DMS53 treated with DMSO at 0.1 percent for 48 hours (cell line): ENCODE measurements at regions not wholly inside any gene's neighbourhood (a gene's known extent, or its start where the extent isn't known, plus 50 kb on each side); places are given as distances from the start of the nearest gene placed in this dataset.

Source experiments
- DNase-seq: peaks from one replicate; lab custom pipeline; 2025; ENCODE audit not compliant: unreplicated experiment; lab: John Stamatoyannopoulos, UW

DNA sequence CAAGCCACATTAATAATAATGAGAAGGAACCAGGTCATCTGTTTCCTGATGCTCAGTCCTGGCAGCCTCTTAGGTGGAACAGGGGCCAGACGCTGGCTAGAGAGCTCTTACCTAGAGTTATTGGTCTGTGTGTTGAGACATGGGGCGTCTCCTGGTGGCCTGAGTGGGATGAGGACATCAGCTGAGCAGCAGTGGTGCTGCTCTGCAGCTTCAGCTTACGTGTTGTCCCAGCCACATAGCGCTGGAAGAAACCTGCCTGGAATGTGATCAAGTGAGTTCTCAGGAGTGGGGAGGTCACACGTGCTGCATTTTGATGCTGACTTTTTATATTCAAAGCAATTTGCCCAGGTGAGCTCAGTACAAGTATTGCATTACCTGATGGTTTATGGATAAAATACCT lies 355.4 kb downstream of the CDH26 start:
- no peak for DNase-seq

DNA sequence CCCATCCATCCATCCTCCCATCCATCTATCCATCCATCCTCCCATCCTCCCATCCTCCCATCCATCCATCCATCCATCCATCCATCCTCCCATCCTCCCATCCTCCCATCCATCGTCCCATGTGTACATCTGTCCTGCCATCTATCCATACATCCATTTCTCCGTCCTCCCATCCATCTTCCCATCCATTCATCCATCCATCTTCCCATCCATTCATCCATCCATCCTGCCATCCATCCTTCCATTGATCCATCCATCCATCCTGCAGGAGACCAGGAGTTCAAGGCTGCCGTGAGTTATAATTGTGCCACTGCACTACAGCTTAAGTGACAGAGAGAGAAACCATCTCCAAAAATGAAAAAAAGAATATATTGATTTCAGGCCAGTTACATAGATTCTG lies 356.5 kb downstream of the CDH26 start:
- no peak for DNase-seq

DNA sequence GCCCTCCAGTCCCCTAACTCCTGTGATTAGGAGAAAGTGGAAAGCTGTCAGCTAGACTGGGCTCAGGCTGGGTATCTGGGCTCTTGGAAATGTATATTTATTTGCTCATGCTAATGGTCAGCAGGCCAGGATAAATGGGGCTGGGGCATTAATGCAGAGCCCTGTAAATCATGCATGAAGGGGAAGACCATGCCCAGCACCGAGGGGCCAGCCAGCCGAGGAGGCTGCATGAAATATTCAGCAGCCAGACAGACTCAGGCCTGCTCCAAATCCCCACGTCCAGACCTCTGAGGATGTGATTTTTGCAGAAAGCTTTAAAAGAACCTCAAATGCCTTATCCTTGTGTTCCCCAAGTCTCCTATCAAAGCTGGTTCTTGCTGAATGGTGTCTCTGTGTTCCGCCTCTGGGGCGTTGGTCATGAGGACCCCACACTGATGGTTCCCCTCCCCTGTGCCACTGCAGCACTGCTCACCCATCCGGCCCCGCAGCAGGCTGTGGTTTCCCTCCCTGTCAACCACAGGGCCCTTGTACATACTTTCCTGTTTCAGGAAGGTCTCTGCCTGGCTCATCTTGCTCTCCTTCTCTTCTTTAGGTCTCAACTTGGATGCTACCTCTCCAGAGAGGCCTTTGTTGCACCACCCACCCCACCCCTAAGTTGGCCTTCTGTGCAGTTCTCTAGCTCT lies 358.4 kb downstream of the CDH26 start:
- DNase-seq: no peak

DNA sequence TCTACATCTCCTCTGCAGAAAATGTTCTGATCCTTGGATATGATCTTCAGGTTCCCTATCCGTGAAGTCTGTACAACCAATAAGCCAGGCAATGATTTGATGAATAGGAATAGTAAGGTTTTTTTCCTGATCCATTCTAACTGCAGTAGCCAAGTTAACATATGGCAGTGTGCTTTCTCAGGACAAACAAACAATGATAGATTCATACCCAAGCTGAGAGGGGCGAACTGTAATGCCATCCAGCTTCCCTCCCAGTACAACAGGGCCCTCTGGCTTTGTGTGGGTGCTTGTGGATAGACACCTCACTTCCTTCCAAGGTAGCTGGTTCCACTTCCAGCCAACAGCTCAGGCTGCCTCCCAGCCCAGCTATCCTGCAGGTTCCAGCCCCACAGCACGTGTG lies 359.2 kb downstream of the CDH26 start:
- no peak for DNase-seq

DNA sequence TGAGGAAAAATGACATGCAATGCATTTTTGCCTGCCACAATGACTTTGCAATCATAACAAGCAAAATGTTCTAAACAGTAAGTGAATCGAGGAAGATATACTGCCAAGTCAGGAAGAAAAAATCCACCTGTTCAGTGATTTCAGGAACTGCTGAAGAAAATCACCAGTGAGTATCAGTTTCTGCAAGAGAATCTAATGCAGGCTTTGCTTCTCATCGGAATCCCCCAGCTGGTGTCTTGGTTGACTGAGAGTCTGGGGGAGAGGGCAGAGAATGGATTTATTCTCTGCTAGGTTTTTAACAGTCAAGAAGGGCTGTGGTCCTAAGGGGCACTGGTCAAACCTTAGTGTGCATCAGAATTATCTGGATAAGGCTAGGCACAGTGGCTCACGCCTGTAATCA lies 363.4 kb downstream of the CDH26 start:
- DNase-seq: no peak

DNA sequence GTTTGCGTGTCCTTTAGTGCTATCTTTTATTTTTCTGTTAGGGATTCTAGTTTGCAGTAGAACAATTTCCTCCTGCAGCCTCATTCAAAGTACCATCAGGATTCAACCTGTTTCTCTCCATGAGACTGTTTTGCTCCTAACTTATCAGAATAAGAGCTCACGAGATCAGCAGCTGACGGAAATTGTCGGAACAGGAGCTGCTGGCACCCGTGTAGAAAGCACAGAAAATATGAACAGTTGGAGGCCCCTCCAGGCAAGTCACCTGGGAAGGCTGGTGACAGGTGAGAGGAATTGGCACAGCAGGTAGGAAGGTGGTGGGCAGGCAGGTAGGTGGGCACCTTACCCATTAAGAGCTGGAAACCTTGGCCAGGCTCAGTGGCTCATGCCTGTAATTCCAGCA lies 368.6 kb downstream of the CDH26 start:
- DNase-seq: no peak

DNA sequence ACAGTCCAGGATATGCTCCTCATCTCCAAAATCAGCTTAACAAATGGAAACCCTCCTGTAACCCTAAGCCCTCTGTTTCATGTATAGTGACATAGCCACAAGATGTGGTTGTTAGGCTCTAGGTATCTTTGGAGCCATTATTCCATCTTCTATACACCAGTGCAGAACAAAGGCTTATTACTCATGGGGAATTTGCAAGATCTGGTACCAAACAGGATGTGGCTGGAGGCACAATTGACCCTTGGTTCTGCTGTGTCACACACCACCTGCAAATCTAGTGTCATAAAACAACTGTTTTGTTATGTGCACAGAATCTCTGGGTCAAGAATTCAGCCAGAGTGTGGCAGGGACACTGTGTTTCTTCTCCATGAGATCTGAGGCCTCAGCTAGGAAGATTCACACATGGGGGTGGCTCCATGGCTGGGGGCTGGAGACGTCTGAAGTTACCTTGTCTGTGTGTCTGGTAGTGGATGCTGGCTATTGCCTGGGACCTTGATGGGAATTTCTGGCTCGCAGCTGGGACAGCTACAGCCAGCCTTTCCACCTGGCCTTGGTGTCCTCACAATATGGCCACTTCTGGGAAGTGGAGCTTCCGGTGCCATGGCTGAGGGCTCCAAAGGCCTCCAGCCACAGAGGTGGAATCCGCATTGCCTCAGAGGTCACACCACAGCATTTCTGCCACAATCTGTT lies 369.9 kb downstream of the CDH26 start:
- DNase-seq: no peak

DNA sequence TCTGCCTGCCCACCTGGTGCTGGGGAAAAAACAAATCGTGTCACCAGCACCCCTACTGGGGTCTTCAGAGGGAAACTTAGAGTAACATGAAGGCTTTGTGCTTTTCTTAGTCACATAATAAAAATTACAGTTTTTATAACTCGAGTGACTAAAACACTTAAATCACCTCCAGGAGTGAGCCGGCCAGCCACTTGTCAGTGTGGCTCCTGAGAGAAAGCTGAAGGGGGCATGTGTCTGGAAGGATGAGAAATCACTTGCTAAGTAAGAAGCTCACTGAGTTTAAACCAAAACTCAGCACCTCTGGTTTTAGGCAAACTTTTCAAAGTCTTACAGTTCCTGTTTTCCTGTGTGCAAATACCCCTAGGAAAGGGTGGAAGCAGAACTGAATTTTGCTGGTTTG lies 372.2 kb downstream of the CDH26 start:
- no peak for DNase-seq

DNA sequence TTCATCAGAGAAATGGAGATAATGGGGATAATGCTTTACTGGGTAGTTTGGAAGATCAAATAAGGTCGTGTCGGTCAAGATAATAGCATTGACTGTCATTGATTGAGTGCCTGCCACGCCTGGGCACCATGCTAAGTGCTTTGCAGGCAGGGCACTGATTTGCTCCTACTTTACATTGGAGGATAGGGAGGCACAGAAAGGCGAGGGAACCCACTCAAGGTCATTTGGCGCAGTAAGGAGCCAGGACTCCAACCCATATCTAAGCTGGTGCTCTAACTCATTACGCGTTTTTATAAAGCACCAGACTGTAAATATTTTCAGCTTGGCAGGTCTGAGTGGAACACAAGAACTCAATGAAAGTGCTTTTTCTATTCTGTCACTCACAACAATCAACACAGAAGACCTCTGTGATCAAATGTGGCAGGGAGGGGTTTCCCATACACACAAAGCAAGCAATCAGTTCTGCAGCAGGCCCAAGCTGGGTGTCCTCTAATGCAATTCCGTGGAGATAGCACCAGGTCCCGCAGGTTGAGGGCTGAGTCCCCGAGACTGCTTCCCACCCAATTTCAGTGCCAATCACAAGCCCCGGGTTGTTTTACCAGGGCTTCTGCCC lies 373.6 kb downstream of the CDH26 start:
- no peak for DNase-seq

DNA sequence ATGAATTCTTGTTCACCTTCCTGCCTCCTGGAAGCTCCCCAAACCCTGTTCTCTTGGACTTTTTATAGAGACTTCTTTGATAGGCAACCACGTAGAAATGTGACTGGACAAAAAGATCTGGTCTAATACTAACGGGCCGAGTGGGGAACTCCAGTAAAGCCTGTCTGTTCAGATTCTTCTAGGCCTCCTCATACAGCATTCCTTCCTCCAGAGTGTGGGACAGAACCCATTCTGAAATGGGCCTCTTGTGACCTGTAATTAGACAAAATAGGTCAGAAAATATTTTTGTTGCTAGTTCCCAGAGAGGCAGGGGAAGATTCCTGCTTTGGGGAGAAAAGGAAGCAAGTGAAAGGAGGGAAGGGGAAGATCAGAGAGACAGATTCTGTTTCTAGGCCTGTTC lies 374.3 kb downstream of the CDH26 start:
- no peak for DNase-seq

DNA sequence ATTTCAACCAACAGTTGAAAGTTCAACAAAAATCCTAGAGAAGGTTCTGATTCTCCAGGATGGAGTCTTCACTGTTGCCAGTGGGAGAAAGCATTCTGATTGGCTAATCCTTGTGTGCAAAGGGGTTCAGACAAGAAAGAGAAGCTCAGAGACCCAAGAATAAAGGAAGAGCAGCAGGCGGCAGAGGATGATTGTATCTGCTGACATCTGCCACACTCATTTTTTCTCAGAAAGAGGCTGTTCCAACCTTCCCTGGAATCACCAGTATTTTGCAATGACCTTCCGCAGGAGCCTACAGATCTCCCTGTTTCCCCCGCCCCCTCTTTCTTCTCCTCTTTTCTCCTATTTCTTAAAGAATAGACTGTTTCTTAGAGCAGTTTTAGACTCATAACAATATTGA lies 376.7 kb downstream of the CDH26 start:
- DNase-seq: no peak

DNA sequence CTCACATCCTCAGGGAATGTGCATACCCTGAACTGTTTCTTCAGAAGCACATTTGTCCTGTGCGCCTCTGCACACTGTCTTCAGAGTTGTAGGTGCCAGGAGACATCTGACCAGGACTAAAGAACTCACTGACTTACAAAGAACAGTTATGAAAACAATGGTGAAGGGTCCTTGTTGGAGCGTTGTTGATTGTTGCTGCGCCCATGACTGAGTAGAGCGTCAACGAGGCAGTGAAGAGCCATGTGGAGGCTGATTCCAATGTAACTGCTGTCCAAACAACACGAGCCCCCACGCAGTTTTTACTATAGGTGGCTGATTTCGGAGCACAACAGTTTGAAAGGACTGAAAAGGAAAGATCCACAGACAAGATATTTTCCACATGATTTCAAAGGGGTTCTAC lies 380.3 kb downstream of the CDH26 start:
- no peak for DNase-seq

DNA sequence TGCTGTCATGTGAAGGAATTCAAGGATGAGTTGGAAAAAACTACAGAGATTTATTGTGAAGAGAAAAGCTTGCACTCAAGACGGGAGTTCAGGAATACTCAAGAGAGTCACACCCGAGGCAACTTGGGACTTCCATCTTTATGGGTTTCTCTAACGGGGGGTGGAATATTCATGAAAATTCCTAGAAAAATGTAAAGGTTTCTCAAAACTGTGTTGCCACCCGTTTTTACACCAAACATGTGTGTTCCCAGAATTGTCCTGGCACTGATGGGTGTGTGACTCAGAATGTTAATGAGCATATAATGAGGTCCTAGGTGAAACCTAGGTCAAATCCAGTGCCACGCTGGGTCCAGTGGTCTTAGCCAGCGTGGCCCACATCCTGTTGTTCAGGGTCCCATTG lies 381.5 kb downstream of the CDH26 start:
- no peak for DNase-seq

DNA sequence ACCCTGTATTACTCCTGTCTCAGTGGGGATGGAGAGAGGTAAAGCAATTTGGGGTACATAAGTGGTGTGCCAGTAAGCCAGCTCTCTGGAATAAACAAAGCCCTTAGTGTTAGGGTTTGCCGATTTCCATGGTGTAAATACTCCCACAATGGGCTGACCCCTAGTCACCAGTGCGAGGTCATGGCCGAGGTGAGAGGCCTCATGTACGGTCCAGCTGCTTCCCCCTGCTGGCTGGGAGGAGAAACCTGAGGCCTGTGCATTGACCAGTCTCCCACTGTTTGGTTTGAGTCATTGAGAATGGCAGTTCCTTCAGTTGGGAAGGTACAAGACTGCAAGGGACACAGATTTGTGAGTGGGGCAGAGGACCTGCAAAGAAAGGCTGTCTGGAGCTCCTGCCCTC lies 382.0 kb downstream of the CDH26 start:
- DNase-seq: no peak

DNA sequence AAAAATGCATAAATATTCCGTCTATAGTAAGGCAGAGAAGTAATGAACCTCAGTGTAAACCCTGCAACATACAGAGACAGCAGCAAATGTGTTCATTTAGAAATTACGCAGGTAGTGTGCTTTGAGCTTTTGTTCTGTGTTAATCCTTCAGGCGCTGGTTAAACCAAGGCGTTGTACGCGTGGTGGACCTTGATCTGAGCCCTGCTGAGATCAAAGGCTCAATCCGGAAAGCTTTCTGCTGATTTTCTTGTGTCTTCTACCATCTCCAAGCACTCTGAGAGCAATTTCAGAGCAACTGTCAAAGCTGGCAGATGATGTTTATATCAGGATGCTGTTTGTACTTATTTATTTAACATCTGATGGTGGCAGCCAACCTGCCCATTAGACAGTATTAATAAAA lies 382.8 kb downstream of the CDH26 start:
- DNase-seq: no peak

DNA sequence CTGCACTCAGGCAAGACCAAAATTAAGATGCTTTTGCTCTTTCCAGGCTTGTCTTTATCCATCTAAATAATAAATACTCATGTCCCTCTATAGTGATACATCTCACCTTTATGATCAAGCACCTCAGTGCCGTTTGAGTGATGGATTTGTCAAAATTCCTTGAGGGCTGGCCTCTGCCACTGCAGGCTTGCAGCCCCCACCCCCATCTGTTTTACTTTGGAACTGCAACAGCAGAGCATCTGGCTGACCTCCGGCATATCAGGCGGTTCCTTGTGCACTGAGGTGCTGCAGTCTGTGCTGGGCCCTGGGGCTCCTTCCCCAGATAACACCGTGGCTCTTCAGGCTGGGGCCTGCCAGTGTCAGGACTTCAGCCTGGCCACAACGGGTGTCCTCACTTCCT lies 386.9 kb downstream of the CDH26 start:
- DNase-seq: no peak

DNA sequence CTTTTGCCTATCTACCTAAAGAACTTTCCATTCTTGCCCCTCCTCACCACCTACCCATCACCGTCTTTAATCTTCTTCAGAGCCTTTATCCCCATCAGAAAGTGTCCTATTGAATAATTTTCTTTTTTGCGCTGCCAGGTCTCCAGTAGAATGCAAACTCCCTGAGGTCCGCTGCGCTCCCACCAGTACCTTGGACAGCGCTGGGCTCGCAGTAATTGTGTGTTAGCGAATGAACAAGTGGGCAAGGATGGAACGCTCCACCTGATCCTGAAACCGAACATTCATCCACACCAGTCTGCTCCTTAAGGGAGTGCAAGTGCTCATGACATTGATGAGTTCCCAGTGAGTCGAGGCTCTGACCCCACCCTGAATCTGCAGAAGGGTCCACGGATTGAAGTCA lies 391.2 kb downstream of the CDH26 start:
- no peak for DNase-seq

DNA sequence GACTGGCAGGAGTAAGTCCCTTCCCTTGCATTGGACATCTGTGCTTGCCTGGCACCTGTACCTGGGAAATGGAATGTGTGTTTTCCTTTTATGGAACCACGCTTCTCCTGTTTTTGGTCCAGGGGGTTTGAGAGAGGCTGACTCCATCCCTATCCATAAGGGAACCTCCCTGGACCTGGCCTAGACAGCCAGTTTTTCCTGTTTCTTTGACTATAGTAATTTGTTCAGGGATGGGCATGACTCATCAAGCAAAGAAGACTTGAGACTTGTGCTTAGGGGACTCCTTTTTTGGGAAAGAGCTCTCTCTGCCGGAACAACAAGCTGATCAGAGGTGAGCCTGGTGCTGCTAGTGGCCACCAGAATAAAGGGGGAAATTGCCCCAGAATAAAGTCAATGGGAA lies 393.8 kb downstream of the CDH26 start:
- no peak for DNase-seq

DNA sequence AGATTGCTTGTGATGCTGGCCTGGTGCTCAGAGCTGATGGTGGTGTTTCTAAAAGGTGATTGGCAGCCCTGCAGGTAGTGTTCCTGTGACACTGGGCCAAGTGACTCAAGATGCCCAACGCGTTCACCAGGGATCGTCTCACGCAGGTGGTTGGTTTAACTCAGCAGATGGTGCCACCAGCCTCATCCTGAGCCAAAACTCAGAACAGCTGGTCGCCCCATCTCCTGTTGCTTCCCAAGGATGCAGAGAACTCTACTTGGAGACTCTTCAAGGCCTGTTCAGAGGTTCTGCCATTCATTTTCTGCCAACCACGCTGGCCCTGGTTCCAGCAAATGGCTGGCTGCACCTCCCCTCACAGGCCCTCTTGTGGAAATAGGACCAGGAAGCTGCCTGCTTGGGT lies 394.4 kb downstream of the CDH26 start:
- no peak for DNase-seq

DNA sequence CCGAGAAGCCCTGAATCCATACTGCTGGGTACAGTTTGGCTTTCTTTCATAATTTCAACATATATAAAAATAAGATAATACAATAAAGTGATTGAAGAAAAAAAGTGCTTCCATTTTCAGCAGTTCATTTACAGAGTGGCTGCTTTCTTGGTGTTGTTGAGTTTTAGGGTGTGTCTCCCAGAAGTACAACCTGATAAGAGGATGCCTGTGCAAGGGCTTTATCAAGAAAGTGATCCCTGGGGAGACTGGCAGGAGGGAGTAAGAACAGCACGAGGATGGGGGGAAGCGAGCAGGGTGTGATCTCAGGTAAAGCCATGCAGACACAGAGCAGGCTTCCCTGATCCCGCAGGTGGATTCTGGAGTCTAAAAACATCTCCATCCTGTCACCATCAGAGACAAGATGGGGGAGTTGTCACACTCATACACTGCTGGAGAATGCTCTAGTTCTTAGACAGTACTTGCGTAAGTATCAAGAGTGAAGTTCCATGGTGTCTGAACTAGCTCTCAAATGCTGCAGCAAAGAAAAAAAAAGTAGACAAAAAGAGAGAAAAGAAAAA lies 395.9 kb downstream of the CDH26 start:
- DNase-seq: no peak

DNA sequence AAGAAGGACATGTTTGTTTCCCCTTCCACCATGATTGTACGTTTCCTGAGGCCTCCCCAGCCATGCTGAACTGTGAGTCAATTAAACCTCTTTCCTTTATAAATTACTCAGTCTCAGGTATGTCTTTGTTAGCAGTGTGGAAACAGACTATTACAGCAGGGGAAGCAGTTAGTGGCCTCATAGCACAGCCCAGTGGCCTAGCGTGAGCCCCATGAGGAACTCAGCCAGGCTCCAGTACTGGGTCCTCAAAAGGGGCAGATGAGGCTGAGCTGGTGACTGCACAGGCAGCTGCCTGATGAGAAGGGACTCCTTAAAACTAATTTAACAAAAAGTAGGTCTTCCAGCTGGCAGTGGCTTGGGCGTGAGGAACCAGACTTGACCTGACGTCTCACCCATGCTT lies 399.9 kb downstream of the CDH26 start:
- DNase-seq: no peak

DNA sequence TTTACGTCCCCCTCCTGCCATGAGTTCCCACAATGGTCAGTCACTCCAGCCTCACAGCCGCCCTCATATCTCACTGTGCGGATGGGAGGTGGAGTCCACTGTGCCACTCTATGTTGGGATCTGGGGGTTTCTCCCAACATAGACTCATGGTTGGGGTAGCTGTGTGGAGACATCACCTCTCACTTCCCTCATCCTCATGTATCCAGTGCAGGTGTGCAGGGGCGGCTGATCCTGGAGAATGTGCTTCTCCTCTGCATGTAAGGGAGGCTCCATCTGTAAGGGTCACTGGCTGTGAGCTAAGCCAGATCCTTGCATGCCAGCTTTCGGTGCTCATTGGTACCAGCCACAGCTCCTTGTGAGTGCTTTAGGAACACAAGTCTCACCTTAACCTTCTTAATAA lies 400.8 kb downstream of the CDH26 start:
- no peak for DNase-seq
